AG20443 (cell line): ENCODE measurements at regions not wholly inside any gene's neighbourhood (a gene's known extent, or its start where the extent isn't known, plus 50 kb on each side); places are given as distances from the start of the nearest gene placed in this dataset.

Experiments used
- DNase-seq: peaks from one replicate; pipeline ENCODE4 v3.0.0; 2012; ENCODE audit warnings: low spot score, mixed read lengths

DNA sequence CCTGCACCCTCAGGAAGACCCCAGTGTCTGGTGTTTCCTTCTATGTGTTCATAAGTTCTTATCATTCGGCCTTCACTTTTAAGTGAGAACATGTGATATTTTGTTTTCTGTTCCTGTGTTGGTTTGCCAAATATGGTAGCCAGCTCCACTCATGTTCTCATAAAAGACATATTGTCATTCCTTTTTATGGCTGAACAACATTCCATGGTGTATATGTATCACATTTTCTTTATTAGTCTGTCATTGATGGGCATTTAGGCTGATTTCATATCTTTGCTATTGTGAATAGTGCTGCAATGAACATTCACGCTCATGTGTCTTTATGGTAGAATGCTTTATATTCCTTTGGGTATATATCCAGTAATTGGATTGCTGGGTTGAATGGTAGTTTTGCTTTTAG, 645.1 kb downstream of the SLC16A7 start:
- no peak for DNase-seq

DNA sequence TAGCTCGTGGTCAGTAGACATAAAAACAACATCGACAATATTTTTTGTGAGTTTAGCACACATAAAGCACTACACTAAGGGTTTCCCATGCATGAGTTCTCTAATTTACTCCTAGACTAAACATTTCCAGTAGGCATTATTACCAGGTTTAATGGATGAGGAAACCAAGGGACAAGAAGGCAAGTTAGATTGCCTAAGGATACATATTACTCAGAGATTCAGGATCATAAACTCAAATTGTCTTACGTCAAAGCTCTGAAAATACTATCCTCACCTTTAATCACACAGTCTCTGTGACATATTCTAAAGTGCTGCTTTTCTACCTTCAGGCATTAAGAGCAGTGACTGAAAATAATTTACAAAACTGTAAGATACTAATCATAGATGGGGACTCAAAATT, 655.3 kb downstream of the SLC16A7 start:
- DNase-seq = no peak

DNA sequence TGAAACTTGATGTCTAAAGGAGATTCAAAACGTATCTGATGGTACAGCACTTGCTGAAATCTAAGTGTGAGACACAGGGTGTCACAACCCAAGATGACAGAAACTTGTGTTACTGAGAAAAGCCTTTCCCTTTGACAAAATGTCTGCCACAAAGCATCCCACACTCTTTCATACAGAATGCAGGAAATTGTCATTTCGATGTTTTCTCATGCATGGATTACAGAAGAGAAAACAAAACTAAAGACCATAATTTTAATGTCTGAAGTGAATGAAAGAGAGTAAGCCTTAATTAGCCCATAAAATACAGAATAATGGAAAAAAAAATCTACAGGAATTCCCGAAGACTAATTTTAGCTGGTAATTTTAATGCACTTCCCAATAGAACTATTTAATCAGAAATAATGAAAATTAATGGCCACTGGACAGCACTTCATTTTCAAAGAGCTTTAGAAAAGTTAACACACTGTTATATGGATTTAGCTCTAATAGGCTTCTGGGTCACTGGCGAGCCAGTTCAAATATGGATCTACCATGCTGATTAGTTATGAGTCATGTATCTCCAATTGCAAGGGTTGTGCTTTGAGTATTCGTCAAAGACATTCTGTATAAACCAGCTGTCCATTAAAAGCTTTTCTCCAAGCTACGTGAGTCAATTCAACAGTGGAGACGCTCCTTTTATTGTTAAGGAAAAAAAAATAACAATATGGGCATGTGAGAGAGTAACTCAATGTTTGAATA, 656.7 kb downstream of the SLC16A7 start:
- no peak for DNase-seq

DNA sequence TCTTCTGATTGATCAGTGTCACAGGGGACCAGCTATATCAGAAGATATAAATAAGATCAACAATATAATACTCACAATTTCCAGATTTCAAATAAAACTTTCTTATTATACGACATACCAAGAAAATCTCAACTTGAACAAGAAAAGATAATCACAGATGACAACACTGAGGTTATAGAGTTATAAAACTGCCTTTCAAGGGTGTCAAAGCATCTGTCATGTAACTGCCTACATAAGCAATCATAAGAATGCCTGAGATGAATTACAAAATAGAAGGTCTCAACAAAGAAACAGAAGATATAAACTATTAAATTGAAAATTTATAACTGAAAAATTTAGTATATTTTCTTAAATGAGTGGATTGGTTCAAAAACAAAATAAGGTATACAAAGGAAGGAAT, 659.2 kb downstream of the SLC16A7 start:
- DNase-seq = no peak

DNA sequence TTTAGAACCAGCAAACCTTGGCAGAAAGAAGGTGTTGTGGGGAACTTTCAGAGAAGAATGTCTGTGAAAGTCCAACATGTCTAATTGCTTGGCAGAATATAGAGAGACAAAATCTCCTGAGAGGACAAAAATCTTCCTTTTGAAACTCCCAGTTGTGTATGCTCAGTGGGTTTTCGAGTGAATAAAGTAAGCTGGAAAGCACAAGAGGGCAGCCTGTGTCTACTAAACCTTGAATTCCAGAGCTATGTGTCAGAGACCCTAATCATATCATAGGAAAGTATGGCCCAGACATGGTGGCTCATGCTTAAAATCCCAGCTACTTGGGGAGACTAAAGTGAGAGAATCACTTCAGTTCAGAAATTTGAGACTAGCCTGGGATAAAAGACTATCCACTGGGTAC, 661.2 kb downstream of the SLC16A7 start:
- peak; percentile 11 for DNase-seq

DNA sequence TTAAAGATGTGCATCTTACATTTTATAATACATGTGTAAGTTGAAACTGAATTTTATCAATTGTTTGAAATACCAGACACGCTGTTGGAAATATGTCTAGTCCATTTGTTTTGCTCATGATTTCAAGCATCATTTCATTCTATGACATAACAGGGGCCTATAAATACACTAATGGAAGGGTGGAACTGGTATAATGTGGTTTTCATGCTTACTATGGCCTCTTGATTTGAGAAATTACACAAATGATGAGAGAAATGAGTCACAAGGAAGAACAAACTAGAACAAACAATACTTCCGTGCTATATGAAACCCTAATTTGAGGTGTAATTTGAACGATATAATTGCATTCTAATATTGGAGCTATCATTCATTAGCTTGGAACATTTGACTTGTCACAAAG, 663.4 kb downstream of the SLC16A7 start:
- DNase-seq = no peak

DNA sequence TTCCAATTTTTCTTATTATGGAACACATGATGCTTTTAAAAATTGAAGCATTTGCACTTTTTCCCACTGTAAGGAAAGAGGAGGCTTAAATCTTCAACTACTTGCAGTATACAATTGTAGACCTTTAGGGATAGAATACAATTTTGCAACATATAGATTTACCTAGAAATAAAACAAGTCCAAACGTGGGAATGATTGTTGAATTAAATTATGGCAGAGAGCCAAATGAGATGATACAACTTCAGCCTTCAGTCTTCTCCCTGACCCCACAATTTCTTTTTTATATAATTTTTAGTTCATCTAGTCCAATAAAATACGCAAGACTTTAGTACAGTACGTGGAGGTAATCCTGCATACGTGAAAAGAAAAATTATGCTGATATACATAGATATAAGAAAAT, 666.5 kb downstream of the SLC16A7 start:
- DNase-seq = no peak

DNA sequence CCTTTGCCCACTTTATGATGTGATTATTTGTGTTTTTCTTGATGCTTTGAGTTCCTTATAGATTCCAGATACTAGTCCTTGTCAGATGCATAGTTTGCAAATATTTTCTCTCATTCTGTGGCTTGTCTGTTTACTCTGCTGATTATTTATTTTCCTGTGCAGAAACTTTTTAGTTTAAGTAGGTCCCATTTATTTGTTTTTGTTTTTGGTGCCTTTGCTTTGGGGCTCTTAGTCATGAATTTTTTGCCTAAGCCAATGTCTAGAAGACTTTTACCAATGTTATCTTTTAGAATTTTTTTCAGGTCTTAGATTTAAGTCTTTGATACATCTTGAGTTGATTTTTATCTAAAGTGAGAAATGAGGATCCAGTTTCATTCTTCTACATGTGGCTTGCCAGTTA, 667.3 kb downstream of the SLC16A7 start:
- DNase-seq = no peak

DNA sequence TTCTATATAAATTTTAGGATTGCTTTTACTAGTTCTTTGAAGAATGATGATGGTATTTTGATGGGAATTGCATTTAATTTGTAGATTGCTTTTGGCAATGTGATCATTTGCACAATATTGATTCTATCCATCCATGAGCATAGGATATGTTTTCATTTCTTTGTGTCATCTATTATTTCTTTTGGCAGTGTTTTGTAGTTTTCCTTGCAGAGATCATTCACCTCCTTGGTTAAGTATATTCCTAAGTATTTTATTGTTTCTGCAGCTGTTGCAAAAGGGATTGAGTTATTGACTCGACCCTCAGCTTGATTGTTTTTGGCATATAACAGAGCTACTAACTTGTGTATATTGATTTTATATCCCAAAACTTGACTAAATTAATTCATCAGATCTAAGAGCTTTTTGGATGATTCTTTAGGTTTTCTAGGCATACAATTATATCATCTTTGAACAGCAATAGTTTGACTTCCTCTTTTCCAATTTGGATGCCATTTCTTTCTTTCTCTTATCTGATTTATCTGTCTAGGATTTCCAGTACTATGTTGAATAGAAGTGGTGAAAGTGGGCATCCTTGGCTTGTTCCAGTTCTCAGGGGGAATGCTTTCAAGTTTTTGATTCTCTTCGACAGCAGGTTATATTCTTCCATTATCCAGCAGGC, 668.1 kb downstream of the SLC16A7 start:
- DNase-seq = no peak

DNA sequence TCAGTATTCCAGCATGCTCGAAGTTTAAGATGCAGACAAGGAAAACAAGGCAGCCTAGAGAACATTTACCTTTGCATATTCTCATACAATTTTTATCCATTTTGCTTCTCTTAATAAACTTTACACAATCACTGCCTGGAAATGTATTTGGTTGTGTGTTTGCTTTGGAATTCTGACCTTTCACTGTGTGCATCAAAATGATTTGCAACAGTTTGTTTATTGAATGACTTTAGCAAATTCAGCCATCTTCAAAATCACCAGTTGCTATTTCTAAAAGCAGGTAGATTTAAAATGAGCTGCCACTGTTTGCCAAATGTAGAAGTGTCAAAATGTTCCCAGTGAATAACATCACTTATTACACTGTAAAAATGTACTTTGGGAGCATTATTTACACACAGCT, 669.9 kb downstream of the SLC16A7 start:
- DNase-seq = no peak

DNA sequence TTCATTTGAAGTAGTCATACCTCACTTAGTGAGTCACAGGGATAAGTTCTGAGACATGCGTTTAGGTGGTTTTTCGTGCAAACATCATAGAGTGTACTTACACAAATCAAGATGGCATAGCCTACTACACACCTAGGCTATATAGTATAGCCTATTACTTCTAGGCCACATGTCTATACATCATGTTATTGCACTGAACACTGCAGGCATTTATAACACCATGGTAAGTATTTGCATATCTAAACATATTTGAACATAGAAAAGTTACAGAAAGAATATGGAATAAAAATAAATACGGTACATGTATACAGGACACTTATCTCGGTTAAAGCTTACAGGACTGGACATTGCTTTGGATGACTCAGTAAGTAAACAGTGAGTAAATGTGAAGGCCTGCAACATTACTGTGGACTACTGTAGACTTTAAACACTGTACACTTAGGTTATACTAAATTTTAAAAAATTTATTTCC, 670.6 kb downstream of the SLC16A7 start:
- DNase-seq = peak; percentile 12

DNA sequence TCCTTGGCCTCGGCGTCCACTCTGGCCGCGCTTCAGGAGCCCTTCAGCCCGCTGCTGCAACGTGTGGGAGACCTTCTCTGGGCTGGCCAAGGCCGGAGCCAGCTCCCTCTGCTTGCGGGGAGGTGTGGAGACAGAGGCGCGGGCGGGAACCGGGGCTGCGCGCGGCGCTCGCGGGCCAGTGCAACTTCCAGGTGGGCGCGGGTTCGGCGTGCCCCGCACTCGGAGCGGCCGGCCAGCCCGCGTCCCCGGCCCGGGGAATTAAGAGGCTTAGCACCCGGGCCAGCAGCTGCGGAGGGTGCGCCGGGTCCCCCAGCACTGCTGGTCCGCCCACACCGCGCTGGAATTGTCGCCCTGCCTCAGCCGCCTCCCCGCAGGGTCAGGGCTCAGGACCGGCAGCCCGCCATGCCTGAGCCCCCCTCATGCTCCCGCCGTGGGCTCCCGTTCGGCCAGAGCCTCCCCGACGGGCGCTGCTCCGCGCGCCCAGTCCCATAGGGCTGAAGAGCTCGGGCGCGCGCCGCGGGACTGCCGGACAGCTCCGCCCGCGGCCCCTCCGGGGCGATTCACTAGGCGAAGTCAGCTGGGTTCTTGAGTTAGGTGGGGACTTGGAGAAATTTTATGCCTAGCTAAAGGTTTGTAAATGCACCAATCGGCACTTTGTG, 673.9 kb downstream of the SLC16A7 start:
- DNase-seq = no peak

DNA sequence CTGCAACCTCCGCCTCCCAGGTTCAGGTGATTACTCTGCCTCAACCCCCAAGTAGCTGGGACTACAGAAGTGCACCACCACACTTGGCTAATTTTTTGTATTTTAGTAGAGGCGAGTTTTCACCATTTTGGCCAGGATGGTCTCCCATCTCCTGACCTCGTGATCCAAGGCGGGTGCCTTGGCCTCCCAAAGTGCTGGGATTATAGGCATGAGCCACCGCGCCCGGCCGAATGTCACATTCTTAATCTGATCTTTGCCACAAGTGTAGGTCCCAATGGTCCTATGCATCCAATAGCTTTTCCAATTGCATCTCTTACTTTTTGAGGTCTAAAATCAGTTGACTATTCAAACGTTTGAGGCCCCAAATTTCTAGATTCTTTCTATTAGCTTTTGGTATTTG, 676.0 kb downstream of the SLC16A7 start:
- no peak for DNase-seq

DNA sequence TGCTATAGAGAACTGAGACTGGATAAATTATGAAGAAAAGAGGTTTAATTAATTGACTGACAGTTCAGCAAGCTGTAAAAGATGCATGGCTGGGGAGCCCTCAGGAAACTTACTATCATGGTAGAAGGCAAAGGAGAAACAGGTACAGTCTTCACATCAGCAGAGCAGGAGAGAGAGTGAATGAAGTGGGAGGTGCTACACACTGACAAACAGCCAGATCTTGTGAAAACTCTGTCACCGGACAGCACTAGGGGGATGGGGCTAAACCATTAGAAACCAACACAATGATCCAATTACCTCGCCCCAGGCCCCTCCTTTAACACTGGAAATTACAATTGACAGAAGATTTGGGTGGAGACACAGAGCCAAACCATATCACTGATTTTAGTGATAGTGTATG, 682.4 kb downstream of the SLC16A7 start:
- no peak for DNase-seq

DNA sequence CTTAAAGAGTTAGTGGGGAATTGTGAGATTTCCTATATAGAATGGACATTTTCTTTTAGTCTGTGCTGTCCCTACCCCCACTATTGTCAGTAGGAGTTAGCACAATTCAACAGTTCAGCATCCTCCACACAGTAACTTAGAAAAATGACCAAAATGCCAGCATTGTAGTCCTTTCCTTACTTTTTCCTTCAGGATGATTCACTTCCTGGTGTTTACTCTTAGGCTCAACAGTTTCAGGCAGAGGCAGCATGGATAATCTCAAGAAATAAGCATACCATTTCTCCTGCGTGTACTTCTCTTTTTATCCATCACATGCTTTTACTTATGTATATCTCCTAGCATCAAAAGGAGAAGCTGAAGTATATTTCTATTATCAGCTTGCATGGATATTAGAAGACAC, 683.4 kb downstream of the SLC16A7 start:
- DNase-seq = peak; percentile 11

DNA sequence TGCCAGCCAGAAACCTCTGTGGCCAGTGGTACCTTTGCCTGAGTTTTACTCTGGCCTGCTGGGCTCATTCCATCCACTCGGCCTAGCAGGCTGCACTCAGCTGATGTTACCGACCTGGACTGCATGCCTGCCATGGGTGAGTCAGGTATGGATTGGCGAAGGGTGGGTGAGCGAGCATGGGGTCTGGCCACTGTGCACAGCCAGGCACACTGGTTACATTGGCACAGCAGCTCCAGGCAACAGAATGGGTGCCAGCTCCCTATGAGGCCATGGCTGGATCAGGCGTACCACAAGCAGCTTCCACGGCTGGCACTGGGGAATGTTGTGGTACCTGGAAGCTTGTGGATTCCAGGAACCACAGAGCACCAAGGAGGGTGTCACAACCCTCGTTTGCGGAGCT, 685.7 kb downstream of the SLC16A7 start:
- no peak for DNase-seq

DNA sequence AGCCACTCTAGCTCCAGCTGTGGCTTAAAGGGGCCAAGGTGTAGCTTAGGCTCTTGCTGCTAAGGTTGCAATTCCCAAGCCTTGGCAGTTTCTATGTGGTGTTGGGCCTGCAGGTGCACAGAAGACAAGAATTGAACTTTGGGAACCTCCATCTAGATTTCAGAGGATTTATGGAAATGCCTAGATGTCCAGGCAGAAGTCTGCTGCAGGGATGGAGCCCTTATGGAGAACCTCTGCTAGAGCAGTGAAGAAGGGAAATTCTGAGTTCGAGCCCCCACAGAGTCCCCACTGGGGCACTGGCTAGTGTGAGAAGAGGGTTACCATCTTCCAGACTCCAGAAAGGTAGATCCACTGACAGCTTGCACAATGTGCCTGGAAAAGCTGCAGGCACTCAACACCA, 694.7 kb downstream of the SLC16A7 start:
- DNase-seq = no peak

DNA sequence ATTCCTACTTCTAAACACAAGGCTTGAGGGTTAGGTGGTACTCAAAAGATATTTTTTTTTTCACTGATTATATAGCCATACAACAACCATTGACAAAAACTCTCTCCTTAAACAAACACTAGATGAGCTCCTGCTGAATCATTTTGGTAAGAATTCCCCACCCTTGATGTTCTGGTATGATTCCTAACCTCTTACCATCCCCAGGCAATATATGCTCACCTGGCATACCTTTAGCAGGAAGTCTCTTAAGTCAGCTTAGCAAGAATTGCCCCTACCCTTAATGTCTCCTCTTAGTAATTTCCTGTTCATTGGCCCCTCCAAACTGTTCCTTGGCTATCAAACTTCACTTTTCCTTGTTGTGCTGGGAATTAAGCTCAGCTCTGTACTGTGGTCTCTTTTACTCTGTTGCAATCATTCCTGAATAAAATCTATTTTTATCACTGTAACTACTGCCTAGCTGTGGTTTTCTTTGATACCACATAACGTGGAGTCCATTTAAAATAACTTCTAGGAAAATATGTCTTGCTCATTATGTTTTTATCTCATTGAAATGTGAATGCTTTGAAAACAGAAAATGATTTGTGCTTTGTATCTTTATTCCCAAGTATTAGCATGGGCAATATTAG, 712.6 kb downstream of the SLC16A7 start:
- peak; percentile 8 for DNase-seq

DNA sequence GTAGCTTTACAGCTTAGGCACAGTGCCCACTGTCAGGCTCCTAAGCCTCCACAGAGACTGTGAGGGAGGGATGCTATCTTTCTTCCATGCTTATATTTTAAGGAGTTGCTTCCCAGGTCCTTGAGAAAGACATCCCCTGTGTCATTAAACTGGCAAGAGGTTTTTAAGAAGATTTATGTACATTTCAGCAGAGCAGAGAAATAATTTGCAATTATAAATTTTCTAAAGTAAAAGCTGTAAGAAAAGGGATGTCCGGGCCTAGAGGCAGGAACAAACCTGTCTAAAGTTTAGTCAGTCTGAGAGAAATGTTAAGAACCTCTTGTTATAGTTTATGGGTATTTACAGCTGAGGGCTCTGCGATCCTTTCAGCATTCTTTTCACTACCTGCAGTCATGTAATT, 716.1 kb downstream of the SLC16A7 start:
- no peak for DNase-seq

DNA sequence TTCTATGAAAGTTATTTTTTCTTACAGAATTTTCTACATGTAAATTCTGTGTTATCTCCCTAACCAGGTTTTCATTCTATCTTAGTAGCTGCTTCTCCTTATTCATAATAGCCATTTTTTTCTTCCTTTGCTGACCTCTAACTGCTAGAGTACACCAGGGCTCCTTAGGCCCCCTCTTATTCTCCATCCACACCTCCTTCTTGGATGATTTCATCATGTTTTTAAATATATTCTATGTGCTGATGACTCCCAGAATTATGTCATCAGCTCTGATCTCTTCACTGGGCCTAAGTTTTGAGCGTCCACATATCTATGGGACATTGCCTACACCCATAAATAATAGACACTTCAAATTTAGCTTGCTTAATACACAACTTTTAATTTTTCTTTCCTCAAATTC, 721.5 kb downstream of the SLC16A7 start:
- DNase-seq = no peak

DNA sequence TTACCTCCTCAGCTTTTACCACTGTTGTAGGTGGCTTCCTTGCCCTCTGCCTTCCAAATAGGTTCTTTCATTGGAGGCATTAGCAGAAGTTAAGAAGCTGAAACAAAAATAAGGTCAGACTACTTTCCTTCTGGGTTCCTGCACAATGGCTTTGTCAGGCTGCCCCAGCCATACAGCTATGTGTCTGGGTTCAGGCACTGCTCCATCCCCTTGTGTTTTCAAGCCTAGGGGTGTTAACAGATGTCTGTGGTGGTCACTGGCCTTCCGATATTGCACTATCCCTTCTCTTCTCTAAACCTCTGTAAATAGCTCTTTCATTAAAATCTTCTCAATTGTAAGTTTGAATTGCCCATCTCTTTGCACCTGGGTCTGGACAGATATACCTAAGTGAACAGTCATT, 728.9 kb downstream of the SLC16A7 start:
- DNase-seq = no peak

DNA sequence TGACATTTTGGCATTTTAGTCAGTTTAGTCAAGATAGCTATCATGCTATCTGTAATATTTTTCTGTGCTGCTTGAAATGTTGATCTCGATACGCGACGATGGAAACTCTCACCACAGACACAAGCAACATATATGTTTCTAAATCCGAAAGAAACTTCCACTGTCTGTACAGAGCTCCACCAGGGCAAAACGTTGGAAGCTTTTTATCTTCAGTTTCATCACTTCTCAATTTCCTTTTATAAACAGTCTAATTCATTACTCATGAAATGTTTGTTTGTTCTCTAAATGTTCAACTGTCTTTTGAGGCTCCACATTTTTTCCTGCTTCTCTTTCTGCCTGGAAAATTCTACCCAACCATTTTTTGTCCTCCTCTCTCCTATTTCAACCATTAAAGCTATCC, 737.6 kb downstream of the SLC16A7 start:
- no peak for DNase-seq

DNA sequence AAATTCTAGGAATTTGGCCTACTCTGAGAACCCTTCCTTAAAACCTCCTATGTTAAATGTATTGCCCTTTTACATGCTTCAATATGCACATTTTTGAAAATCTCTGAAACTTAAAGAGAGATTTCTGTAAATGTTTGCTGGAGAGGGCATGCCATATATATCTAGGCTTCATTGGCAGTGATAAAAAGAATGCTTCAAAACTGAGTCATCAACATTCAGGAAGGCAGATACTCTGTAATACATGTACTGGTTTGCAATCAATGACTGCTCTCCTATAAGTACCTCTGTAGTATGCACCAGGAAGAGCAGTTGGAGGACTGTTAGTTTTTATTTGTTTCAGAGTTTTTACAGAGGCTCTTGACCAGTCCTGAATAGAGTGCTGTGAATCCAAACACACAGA, 739.9 kb downstream of the SLC16A7 start:
- peak; percentile 5 for DNase-seq
